Stimulated activated naive CD4-positive, alpha-beta T cell treated with Interleukin-2 at 50 U/mL for 16 hours (primary cell): ENCODE measurements at regions not wholly inside any gene's neighbourhood (a gene's known extent, or its start where the extent isn't known, plus 50 kb on each side); places are given as distances from the start of the nearest gene placed in this dataset.

ENCODE experiments used
- DNase-seq: peaks from one replicate; lab custom pipeline; 2025; lab: John Stamatoyannopoulos, UW

DNA sequence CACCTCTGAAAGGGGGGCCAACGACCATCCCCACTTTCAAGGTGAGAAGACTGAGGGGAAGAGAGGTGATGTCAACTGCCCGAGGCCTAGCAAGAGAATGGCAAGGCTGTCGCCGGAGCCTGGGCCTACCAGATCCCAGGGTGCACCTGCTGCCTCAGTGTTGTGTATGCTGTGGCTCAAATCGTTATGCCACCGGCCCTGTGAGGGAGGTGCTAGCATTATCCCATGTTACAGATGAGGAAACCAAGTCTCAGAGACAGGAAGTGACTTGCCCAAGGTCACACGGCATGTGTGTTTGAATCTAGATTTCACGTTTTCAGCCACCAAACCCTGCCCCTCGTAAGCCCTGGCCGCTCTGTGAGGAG, 152.5 kb downstream of the CEBPB start:
- no peak for DNase-seq

DNA sequence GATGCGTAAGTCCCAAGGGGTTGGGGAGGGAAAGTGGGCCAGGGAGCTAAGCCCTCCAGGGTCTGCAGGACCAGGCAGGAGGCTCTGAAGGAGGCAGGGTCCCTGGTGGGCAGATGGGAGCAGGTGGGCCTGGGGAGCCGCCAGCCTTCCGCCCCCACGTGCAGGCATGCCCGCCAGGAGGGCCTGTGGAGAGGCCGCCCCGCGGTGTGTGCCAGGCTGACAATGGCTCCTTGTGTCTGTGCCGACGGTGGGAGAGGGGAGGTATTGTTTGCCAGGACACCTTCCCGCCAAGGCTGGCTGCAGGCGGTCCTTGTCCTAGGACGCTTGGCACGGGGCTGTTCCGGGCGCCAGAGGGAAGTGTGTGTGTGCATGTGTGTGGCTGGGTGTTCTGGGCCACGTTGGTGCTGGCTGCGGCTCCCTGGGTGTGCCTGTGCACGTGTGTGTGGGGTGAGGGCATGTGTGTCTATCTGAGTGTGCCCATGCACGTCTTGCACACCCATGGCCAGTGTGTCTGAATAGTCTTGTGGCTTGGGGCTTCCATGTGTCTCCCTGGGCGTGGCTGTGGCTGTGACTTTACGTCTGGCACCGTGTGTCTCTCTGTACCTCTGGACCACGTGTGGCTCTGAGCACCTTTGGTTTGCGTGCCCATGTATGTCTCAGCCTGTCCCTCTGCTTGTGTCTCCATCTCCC, 153.0 kb downstream of the CEBPB start:
- no peak for DNase-seq

DNA sequence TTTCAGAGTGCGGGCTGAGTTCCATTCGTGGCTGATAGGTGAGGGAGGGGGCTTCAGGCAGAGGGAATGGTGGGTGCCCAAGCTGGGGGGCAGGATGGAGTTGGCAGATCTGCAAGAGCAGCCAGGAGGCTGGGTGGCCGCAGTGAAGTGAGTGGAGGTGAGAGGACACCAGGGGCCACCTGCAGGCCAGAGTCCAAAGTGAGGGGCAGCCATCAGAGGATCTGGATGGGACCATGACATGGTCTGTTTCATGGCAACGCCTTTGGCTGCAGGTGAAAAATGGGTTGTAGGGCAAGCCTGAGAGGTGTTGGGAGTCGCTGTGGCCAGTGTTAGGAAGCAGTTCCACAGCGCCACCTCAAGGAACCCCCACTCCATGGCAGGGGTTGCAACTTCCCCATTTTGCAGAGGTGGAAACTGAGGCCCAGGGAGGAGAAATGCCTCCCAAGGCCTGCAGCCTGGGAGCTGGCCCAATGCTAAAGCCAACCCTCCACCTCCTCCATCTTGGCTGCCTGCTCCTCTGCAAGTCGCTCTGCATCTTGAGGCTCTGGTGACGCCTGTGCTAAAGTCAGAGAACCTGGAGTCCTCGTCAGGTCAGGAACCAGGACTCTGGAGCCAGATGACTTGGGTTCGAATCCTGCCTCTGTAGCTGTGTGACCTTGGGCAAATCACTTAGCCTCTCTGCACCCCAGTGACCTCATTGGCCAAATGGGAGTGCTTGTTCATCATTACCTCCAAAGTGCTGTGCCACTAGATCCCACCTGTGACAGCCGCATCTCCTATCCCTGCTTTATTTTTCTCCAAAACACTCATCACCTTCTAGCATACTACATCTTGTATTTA, 153.8 kb downstream of the CEBPB start:
- DNase-seq, result no peak

DNA sequence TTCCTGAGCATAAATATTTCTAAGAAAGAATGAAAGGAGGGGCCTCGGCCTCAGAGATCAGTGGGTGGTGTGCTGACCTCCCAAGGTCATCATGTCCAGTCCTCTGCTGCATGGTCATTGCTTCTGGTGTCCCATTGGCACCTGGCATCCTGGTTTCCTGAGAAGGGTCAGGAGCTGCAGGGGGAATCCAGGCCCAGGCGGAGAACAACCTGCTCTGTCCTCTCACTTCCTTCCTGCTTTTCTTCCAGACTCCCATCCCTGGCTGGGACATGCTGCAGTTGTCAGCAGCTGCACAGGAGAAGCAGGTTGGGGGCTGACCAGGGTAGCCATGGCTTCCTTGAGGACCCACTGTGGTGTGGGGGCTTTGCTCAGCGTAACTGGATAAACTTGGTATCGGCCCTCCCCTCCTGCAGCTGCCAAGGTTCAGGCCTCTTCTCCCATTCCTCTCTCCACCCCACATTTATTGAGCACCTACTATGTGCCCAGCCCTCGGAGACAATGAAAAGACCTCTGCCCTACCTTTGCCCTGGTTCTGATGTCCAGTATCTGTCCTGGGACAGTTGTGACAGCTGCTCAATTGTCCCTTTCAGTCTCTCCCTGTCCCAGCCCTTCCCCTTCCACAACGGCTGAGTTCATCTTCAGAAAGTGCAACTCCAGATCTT, 155.2 kb downstream of the CEBPB start:
- DNase-seq, result no peak

DNA sequence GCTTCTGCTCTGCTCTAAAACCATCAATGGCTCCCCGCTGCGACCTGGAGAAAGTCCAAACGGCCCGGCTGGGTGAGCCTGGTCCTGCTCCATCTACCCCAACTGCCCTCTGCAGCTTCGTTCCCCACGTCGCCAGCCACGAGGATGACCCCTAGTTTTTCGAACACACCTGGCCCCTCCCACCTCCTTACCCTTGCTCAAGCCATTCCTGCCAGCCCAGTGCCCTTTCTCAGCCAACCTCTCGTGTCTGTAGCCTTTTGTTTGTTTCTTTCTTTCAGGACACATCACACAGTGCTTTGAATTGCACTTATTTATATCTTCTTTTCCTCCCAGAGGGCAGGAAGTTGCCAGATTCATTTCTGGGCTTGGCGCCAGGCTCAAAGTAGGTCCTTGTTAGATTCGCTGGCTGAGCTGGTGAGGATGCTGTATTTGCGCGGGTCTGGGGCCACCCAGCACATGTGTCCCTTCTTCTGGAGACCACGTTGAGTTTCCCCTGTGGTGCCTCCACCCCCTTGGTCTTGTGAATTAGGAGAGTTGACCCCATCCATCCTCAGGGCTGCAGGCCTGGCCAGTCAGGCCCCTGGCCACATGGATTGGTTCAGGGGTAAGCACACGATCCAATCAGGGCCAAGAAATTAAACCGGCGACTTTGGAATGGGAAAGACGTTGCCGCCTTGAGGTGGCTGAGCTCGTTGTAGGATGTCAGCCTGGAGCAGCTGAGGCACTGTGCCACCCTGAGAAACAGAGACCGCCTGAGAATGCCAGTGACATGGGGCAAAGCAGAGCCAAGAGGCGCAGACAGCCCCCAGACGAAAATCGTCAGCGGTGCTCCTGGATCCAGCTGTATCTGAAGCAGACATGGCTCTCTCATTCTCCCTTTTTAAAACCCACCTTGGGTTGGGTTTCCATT, 156.0 kb downstream of the CEBPB start:
- DNase-seq, result no peak

DNA sequence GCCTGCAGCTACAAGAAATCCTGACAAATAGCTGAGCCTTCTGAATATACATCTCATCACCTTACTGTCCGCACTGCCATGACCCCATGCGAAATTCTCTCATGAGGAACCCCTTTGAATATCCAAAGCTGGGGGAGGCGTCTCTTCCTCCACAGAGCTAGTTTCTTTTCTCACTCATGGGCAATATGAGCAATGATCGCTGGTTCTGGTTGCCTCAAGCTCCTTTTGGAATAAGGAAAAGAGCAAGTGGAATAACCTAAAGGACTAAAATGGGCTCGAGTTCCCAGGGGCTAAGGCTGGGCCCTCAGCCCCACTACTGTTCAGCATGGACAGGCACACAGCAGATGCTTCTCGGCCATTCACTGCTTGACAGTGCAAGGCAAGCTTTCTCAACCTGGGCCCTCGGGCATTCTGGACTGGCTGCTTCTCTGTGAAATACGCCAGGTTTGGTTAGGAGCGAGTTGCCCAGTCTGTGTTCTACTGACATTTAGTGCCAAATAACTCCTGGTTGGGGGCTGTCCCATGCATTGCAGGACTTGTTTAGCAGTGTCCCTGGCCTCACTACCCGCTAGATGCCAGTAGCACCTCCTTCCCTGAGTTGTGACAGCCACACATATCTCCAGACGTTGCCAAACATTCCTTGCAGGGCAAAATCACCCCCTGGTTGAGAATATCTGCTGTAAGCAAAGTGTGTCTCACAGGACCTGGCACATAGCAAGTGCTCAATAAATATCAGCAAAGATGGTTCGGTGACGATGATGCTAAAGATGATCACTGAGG, 156.8 kb downstream of the CEBPB start:
- no peak for DNase-seq

DNA sequence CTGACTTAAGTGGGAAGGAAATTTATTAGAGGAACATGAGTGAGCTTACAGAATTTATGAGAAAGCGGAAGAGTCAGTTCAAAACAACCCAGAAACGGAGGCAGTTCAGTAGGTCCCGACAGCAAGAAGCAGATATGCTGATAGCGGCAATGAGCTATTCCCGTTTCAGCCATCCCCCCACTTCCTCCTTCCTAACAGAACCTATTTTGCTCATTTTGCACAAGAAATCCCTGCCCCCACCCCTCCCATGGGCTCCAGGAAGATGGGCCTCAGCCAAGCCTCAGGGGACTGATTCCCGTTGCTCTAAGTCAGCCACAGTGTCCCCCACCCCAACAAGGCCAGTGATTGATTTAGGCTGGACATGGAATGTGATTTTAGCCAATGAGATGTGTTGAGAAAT, 157.5 kb downstream of the CEBPB start:
- no peak for DNase-seq

DNA sequence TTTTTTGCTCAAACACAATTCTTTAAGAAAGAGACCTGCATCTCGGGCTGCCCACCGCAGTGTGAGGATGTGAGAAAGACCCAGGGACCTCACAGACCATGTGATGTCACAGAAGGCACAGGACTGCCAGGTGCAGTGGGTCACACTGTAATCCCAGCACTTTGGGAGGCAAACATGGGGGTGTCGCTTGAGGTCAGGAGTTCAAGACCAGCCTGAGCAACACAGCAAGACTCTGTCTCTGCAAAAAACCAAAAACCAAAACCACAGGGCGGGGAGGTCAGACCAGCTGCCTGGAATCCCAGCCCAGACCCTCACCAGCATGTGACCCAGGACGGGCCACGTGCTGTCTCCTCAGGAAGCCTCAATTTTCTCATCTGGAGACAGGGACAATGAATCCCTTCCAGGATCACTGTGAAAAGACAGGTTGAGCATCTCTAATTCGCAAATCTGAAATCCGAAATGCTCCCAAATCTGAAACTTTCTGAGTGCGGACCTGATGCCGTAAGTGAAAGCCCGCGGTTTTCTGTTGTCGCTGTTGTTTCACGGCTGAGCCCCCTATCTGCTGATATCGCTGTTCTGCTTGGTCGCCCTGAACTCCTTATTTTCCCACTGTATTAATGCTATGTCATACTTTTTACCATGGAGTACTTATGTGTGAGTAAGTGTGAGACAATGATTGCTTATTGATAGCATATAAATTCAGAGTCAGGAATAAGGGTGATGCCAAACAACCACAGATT, 159.5 kb upstream of the PTPN1 start:
- DNase-seq, result no peak

DNA sequence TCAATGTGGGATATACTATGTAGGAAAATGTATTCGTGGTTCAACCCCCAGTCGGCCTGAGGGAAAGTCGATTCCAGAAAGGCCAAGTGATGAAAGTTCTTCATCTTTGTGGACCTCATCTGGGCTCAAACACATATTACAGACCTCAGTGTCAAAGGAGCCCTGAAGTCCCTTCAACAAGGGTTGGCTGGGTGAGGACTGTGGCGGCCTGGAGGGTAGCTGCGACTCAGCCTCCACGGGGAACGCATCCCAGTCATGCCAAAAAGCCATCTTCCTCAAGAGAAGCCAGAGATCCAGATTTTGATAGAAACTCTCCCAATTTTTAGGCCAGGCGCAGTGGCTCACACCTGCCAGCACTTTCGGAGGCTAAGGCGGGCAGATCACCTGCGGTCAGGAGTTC, 158.6 kb upstream of the PTPN1 start:
- DNase-seq, result no peak

DNA sequence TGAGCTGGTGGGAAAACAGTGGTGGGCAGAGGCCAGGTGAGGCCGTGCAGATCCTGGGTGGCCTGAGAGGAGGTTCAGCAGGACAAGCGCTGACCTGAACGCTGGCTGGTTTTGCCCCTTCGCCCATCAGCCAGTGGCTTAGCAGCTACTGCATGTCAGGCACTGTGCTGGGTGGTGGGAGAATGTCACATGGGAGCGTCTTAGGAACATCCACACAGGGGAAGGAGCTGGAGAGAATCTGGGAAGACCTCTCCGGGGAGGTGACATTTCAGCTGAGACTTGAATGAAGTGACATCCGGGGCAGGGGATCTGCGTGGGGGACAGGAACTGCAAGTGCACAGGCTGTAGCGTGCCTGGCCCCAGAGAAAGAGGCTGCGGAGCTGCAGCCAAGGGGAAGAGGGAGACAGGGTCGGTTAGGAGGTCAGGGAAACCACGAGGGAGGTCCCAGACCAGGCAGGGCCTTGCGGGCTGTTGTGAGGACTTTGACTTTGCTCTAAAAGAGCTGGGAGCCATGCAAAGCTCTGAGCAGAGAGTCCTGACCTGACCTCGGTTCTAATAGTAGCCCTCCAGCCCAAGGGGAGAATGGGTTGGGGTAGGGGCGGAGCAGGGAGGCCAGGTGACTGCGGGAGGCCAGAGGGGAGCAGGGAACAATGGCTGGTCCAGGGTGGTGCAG, 156.8 kb upstream of the PTPN1 start:
- no peak for DNase-seq

DNA sequence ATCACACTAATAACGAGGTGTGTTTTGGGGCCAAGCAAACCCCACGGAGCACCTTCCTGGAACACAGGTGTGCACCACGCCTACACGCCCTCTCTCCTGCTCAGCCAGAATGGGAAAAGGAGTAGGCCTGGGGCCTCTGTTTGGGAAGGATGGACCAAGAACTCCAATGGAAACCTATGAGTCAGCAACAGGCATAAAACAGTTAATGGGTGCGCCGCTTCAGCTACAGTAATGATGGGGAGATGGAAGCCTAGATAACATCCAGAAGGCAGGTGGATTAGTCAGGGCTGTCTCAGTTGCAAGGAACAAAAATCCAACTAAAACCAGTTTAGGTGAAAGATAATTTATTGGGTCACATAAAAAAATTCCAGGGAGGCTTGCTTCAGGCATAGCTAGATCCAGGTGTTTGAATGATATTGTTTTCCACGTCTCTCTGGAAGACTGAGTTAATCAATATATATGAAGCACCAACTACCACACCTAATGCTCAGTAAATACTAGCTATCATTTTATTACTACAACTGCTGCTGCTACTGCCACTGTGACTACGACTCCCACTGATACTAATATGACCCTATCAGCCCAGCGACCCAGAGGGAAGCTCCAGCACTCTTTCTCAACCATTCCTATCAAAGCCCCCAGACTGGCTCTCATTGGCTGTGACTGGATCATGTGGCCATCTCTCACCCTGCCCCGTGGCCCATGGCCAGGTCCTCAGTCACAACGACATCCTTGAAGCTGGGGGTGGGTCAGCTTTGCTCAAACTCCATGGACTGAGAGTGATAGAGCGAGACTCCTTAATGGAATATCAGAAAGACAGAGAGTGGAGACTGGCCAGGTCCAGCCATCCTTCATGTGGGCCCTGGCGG, 155.2 kb upstream of the PTPN1 start:
- DNase-seq, result no peak

DNA sequence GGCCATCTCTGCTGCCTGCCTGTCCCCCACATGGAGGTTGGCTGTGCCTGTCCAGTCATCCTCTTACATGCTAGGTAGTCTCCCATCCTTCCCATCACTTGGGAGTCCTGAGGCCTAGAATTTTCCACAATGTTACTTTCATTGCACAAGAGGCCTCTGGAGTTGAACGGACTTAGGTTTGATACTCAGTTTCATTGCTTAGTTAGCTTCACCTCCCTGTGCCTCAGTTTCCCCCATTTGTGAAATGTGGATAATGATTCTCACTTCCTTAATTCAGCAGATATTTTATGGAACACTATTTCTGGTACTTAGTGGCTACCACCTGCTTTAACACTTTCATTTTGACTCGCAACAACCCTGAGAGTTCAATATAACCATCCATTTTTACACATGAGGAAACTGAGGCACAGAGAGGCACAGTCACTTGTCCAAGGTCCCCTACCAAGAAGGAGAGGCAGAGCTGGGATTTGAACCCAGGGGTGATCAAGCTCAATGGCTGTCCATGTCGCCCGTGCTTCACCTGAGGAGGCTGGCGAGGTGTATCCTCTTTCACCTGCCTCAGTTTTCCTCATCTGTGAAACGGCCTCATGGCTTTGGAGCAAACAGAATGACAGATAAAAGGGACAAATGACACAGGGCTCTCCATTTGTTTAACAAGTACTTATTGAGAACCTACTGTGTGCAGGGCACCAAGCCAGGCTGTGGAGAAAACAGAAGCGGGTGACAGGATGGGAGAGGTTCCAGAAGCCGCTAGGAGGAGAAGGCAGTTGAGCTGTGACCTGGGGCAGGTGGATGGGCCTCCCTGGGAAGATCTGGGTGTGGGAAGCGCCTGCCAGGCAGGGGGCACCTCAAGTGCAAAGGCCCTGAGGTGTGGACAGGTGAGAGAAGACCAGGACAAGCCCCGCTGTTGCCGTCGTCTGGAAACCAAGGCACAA, 154.3 kb upstream of the PTPN1 start:
- no peak for DNase-seq

DNA sequence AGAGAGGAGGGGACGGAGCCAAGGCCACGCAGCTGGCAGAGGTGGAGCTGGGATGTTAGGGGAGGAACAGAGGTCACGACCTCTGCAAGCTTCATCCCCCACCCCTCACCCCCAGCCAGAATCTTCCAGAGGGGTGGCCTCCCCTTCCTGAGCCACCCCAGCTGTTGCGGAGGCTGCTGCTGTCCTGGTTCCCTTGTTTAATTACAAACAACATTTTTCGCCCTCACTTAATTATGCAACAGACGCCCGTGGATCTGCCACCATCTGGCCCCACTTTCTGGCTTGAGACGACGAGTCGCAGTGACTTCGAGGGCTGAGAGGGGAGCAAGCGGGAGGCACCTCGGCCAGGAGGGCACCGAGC, 153.7 kb upstream of the PTPN1 start:
- DNase-seq, result no peak

DNA sequence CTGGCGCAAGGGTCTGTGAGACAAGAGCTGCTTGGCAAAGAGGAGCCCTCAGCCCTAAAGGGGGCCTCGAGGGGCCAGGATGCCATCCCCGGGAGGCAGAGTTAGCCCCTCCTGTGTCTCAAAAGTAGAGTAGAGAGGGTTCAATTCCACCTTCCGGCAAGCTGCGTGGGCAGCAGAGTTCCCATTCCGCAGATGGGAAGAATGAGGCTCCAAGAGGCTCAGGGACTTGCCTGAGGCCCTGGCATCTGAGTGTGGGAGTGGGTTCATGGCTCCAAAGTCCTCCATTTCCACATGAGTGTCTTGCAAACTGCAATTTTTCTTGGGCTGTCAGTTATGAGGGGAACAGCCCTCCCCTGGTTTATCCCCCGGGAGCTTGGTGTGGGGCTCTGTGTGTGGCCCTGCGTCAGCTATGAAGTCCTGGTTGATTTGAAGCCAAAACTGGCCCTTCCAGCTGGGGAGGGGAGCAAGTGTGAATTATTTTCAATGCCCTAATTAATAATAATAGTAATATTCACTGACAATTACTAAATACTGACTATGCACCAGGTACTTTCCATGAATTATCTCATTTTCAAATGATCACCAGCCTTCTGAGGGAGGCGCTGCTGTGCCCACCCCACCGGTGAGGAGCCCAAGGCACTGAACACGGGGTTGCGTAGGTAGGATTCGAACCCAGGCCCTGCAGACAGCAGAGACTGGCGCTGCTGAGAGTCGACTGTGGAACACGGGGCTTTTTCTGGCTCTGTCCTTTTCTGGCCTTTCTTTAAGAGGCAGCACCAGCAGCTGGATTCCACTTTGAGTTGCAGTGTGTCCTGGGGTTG, 153.0 kb upstream of the PTPN1 start:
- DNase-seq, result no peak

DNA sequence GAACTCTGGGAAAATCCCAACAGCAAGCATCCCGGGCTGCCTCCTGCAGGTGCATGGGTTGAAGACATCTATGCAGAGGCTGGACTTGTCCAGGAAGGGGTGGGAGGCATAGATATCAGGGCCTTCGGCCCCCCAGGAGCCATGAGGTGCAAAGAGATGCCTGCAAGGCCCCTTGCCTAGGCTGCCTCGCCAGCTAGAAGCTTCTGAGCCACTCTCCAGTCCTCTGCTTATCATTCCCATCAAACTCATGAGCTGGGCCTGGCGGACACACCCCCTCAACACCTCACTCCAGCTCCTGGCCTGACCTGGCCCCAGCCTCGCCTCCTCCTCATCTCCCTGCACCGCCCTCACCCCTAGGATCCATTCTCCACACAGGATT, 152.4 kb upstream of the PTPN1 start:
- DNase-seq, result no peak

DNA sequence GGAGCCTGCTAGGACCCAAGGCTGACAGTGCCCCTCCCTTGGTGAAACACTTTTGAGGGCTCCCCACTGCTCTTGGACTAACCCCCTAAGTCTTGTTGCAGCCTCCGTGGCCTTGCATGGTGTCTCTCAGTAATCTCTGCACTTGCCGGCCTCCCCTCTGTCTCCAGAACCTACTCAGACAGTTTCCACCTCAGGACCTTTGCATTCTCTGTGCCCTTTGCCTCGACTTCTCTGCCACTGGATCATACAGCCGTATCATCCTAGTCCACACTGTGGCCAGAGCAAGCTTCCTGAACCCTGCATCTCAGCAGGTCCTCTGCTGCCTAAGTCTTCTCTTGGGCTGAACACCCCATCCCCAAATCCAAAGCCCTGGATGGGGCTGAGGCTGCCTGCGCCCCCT, 152.0 kb upstream of the PTPN1 start:
- no peak for DNase-seq

DNA sequence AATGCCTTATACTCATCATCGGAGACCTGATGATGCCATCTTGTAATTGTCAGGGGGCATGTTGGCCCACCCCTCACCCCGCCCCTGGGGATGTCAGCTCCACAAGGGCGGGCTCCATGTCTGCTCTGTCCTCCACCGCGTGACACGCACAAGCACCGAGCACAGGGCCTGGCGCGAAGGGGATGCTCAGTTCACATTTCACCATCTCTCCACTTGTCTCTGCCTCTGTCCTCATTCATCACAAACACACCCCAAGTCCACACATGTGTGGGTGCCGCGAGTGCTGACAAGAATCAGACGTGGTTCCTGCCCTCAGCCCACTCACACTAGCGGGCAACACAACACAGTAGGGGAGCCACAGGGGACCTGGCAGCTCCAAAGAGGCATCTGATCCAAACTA, 151.2 kb upstream of the PTPN1 start:
- DNase-seq, result no peak
